Activated T-cell treated with anti-CD3 and anti-CD28 coated beads, Interleukin-2, amount 50 U/mL, for 1 hour (primary cell): ENCODE measurements at regions not wholly inside any gene's neighbourhood (a gene's known extent, or its start where the extent isn't known, plus 50 kb on each side); places are given as distances from the start of the nearest gene placed in this dataset.

ENCODE experiments used
- DNase-seq: peaks from one replicate; pipeline ENCODE4 v3.0.0-alpha.2; 2020

DNA sequence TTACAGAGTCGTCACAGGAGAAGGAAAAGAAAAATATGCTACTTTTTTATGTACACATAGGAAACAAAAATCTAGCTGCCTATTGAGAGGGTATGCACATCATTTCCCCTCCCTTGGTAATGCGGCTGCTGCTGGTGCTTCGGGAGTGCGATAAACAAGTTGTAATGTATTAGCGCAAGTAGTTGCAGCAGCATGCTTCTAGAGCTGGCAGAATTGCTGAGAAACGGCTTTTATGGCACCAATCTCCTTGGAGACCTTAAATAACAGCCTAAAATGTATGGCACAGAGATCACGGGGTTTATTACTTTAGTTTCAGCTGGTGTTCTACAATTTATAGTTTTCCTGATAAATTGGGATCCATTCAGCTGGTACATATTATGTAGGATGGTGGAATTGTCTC is 447.6 kb upstream of the TMPO start:
- DNase-seq: no peak

DNA sequence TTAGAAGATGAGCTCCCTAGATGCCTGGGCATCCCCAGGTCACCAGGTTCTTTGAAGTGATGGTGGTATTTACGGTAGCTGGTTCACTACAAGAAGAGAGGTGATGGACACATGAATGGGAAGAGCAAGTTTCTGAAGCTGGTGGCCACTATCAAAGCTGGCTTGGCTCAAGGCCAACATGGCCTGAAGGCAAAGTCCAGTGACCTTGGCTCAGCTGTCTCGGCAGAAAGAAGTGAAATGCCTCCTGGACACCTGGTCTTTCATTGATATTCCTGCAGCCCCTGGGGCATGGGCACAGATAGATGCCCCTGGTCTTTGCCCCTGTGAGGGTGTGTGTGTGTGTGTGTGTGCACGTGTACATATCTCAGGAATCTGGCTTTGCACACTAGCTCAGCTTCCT is 441.8 kb upstream of the TMPO start:
- DNase-seq: no peak

- DNase-seq: no peak
Observed at GRCh38 chr12:98074286-98074685, 441.1 kb upstream of the TMPO start.

GRCh38 chr12:98084391-98084790 is 431.0 kb upstream of the TMPO start:
- no peak for DNase-seq

DNA sequence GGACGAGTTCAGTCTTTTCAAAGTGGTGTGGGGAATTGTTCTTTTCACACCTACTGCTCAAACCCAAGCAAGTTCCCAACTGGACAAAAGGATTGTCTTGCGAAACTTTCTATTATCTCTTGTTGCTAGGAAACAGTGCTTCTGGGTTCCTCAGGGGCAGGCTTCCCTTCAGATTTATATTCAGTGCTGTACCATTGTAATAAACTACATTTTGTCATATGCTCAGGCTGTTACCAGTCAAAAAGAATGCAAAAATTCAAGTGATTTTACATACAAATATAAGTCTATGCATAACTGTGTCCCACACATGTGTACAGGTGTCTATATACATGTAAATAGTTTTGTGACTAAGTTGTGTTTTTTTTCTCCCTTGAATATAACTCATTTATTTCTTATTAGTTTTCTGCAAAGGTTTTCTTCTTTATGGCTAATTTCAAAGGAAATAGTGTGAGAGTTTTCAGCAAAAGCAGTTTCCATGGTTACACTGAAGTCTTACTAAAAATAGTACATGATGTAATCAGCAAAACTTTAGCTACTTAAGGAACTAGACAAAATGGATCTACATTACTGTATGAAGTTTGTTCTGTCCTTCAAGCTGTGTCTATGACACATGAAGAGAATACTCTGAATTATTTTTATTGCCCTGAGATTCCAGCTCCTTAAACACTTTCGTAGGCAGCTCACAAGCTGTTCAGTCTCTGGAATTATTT is 430.2 kb upstream of the TMPO start:
- DNase-seq: no peak

- no peak for DNase-seq
Observed at GRCh38 chr12:98090731-98091130, 424.7 kb upstream of the TMPO start.

DNA sequence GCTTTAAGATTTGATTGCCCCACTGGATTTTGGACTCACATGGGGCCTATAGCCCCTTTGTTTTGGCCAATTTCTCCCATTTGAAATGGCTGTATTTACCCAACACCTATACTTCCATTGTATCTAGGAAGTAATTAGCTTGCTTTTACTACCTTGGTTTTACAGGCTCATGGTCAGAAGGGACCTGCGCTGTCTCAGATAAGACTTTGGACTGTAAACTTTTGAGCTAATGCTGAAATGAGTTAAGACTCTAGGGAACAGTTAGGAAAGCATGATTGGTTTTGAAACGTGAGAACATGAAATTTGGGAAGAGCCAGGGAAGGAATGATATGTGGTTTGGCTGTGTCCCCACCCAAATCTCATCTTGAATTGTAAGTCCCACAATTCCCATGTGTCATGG is 419.0 kb upstream of the TMPO start:
- no peak for DNase-seq

DNA sequence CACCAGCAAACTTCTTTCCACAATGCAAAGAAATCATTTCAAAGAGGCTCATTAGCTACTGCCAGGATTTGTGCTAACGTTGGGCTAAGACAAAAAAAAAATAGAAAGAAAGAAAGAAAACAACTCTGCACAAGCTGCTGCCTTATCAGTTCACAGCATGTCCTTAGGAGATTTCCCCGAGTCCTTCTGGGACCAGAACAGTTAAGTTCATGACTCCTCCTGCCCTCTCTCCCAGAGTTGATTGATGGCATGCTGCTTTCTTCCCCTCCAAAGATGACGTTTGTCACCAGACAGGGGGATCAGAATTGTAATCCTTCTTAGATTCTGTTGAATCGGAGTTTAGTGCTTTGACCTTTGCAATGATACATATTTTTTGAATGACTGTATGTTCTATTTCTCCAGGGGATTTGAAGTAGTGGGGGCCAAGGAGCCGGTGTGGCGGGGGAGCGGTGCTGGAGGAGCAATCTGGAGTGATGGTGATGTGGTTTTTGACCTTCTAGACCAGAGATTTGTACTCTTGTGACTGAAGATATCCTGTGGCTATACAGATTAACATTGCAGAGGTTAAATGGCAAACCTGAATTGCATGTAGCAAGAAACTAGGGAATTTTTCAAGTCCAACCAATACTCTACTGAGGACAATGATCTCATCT is 409.2 kb upstream of the TMPO start:
- no peak for DNase-seq

DNA sequence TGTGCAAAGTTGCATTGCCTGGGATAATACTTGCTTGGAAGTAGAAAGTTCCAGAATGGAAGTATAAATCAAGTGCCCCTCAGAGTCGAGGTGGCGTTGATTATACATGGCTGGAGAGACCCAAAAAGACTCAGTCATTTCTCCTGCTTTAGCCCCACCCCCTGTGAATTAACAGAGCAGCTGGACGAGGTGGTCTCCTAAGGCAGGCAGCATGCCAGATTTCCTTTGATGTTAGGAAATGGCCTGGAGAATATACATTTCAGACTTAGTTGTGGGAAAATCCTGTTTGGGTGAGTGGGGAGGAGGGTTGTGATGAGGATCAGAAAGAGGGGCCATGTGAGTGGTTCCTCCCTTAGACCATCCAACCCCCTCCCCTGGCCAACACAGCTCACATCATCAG is 406.1 kb upstream of the TMPO start:
- no peak for DNase-seq

DNA sequence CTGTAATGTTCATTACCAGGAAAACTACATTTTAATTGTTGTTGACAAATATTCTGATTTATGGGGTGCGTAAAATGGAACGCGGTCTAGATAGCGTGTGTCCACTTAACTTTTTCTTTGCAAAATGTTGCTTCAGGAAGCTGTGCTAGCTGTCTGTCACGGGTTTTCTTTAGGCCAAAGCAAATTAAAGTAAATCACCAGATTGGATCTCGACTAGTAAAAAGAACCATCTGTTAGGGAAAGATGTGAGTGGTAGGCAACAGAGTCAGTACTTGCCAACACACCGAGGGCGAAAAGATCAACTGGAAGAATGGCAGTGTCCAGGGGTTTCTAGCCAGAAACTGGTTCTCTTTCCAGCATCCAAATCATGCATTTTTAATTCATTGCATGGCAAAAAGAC is 404.9 kb upstream of the TMPO start:
- DNase-seq: no peak

- no peak for DNase-seq
Observed at GRCh38 chr12:98113548-98113947, 401.8 kb upstream of the TMPO start.

GRCh38 chr12:98121963-98122362 is 393.4 kb upstream of the TMPO start:
- no peak for DNase-seq

- no peak for DNase-seq
Observed at GRCh38 chr12:98123021-98123461, 392.3 kb upstream of the TMPO start.

DNA sequence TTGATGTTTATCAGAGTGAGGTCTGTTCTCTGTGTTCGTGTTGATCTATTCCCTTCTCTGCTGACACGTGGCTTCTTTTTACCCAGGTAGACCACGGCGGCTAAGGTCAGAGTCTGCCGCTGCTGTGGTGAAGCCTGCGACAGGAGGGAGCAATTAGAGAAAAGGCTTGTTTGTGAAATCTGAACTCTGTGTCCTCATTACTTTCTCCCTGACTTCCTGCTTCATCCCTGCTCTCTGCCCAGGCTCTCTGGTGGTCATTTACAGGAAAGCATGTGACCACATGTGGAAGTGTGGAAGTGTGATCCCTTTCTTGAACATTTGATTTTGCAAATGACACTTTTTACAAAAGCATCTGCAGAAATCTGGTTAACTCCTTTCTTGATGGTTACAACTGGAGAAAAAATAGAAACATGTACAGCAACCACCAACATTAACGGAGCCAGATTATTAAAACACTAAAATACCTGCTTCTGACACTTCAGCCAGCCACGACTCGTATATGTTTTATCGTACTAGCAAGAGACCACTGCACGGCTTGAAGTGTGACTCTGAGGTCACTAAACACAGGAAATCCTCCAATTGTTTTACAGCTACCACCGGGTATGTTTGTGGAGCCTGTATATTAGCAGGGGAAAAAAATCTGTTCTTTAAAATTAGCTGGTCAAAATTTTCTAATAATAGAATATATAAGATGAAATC is 388.6 kb upstream of the TMPO start:
- no peak for DNase-seq

- DNase-seq: no peak
Observed at GRCh38 chr12:98127336-98127679, 388.1 kb upstream of the TMPO start.

- DNase-seq: no peak
Observed at GRCh38 chr12:98127854-98128253, 387.5 kb upstream of the TMPO start.

- no peak for DNase-seq
Observed at GRCh38 chr12:98136544-98136943, 378.8 kb upstream of the TMPO start.

DNA sequence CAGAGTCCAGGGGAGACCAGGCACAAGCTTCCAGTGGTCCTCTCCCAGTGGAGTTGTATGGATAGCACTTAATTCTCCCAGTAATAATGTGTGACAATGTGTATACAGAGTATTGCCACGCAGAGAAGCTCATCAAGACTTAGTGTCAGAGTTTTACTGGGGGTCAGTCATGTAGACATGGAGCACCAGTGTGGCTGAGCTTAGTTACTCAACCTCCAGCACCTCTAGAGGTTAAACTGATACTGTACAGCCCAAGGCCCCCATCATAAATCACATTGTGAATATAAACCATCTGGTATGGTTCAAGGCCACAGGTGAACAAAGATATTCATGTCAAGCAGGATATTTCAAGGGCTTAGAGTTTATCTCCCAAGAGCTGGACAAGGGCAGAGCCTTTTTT is 378.1 kb upstream of the TMPO start:
- DNase-seq: no peak

- no peak for DNase-seq
Observed at GRCh38 chr12:98144953-98145352, 370.4 kb upstream of the TMPO start.

- DNase-seq: no peak
Observed at GRCh38 chr12:98146043-98146442, 369.3 kb upstream of the TMPO start.

DNA sequence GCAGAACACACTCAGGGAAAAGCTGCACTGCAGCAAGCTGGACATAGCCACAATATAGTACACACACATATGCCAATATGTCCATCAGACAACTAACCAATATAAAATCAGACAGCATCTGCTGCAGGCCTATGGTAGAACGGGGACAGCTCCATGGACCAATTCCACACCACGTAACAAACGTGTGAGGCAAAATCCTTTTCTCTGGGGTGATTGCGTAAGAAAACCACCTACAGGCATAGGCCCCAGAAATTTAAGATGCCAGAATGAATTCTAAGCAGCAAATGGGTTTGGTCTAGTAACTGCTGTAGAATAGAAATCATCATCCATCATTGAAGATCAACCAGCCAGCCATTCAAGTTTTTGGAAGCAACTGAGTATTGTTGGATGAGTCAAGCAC is 368.9 kb upstream of the TMPO start:
- no peak for DNase-seq

DNA sequence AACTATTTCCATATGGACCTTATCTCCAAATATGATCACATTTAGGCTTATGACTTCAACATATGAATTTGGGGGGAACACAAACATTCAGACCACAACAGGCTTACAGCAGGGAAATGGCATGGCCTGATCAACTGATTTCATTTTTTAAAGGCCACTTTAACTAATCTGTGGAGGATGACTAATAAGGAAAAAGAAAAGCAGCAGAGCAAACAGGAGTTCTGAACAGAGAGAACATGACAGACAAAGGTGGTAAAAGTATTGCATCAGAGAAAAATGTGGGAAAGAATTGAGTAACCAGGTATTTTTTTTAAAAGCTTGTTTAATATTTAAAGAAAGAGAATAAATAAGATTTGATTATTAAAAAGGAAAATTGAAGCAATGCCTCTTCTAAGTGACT is 366.1 kb upstream of the TMPO start:
- no peak for DNase-seq

DNA sequence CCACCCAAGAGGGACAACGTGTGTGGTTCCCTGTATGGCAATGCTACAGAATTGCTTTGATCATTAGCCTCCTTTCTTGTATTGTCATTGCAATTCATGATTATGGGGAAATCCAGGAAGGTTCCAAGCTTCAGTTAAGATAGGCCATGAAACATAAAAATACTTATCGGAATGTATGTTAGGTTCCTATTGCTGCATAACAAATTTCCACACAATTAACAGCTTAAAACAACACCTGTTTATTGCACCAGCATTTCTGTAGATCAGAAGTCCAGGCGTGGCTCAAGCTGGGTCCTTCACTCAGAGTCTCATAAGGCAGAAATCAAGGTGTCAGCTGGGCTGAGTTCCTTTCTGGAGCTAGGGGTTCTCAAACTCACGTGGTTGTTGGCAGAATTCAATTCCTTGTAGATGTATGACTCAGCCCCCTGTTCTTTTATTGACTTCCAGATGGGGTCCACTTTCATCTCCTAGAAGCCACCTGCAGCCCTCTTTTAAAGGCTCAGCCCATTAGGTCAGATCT is 365.6 kb upstream of the TMPO start:
- DNase-seq: no peak

GRCh38 chr12:98151105-98151590 is 364.2 kb upstream of the TMPO start:
- no peak for DNase-seq
